ENCODE measurements at regions not wholly inside any gene's neighbourhood (a gene's known extent, or its start where the extent isn't known, plus 50 kb on each side); places are given as distances from the start of the nearest gene placed in this dataset.

GRCh38 chr18:30870466-30870865 is 172.1 kb downstream of the DSC3 start (continued):
- TF ChIP-seq, protein P1, sequence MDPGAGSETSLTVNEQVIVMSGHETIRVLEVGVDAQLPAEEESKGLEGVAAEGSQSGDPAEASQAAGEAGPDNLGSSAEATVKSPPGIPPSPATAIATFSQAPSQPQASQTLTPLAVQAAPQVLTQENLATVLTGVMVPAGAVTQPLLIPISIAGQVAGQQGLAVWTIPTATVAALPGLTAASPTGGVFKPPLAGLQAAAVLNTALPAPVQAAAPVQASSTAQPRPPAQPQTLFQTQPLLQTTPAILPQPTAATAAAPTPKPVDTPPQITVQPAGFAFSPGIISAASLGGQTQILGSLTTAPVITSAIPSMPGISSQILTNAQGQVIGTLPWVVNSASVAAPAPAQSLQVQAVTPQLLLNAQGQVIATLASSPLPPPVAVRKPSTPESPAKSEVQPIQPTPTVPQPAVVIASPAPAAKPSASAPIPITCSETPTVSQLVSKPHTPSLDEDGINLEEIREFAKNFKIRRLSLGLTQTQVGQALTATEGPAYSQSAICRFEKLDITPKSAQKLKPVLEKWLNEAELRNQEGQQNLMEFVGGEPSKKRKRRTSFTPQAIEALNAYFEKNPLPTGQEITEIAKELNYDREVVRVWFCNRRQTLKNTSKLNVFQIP (CRISPR knock-in tag; IDR thresholded peaks at IDR 0.05; ENCODE audit: borderline replicate concordance, low read depth), result no peak
- TF ChIP-seq ARNTL (CRISPR knock-in tag; IDR thresholded peaks at IDR 0.05; ENCODE audit: borderline replicate concordance, low read depth) (no peak), ESRRG (CRISPR knock-in tag; IDR thresholded peaks at IDR 0.05) (no peak), RARB (CRISPR knock-in tag; IDR thresholded peaks at IDR 0.05) (no peak)
- TF ChIP-seq, protein P2, sequence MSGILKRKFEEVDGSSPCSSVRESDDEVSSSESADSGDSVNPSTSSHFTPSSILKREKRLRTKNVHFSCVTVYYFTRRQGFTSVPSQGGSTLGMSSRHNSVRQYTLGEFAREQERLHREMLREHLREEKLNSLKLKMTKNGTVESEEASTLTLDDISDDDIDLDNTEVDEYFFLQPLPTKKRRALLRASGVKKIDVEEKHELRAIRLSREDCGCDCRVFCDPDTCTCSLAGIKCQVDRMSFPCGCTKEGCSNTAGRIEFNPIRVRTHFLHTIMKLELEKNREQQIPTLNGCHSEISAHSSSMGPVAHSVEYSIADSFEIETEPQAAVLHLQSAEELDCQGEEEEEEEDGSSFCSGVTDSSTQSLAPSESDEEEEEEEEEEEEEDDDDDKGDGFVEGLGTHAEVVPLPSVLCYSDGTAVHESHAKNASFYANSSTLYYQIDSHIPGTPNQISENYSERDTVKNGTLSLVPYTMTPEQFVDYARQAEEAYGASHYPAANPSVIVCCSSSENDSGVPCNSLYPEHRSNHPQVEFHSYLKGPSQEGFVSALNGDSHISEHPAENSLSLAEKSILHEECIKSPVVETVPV (CRISPR knock-in tag; IDR thresholded peaks at IDR 0.05), result no peak

- ATAC-seq, result no peak
- TF ChIP-seq ZNF8 (CRISPR knock-in tag; IDR thresholded peaks at IDR 0.05) (no peak), PPARA (CRISPR knock-in tag; IDR thresholded peaks at IDR 0.05; ENCODE audit: borderline replicate concordance) (no peak), CSDC2 (CRISPR knock-in tag; IDR thresholded peaks at IDR 0.05) (no peak), ZFP30 (CRISPR knock-in tag; IDR thresholded peaks at IDR 0.05) (no peak), ZC3H10 (CRISPR knock-in tag; IDR thresholded peaks at IDR 0.05) (no peak), ZNF565 (CRISPR knock-in tag; conservative IDR thresholded peaks at IDR 0.05; ENCODE audit: low read depth) (no peak), TSHZ2 (CRISPR knock-in tag; IDR thresholded peaks at IDR 0.05) (no peak), ZNF70 (CRISPR knock-in tag; IDR thresholded peaks at IDR 0.05) (no peak), OSR1 (CRISPR knock-in tag; IDR thresholded peaks at IDR 0.05) (no peak), TOX (CRISPR knock-in tag; IDR thresholded peaks at IDR 0.05; ENCODE audit: borderline replicate concordance) (no peak), RARB (CRISPR knock-in tag; IDR thresholded peaks at IDR 0.05) (no peak)
- TF ChIP-seq, protein P1 (CRISPR knock-in tag; IDR thresholded peaks at IDR 0.05; ENCODE audit: borderline replicate concordance, low read depth), result no peak
- TF ChIP-seq, protein P2 (CRISPR knock-in tag; IDR thresholded peaks at IDR 0.05), result no peak
These were observed 179.6 kb downstream of the DSC3 start for GRCh38 chr18:30862900-30863299.

DNA sequence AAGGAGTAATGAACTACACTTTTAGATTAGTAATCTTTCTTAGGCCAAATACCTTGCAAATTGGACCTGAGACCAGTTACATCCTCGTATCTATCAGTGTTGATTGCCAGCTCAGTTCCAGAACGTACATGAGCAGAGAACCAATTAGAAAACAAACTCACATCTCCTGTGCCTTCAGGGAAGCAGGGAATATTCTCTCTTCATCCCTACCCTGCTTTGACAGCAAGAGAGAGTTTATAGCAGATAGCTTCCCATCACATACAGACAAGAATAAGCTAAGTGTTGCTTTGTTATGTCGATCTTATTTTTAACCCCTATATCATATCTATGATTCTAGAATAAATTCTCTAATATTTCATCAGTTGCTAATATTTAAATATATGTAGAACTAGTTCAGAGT is 181.8 kb downstream of the DSC3 start:
- TF ChIP-seq ZNF565 (CRISPR knock-in tag; conservative IDR thresholded peaks at IDR 0.05; ENCODE audit: low read depth) (no peak), ZNF70 (CRISPR knock-in tag; IDR thresholded peaks at IDR 0.05) (no peak), ESRRG (CRISPR knock-in tag; IDR thresholded peaks at IDR 0.05) (no peak), CSDC2 (CRISPR knock-in tag; IDR thresholded peaks at IDR 0.05) (no peak), ZC3H10 (CRISPR knock-in tag; IDR thresholded peaks at IDR 0.05) (no peak), ISL1 (CRISPR knock-in tag; IDR thresholded peaks at IDR 0.05) (no peak), TOX (CRISPR knock-in tag; IDR thresholded peaks at IDR 0.05; ENCODE audit: borderline replicate concordance) (no peak), PPARA (CRISPR knock-in tag; IDR thresholded peaks at IDR 0.05; ENCODE audit: borderline replicate concordance) (no peak), TCF4 (CRISPR knock-in tag; IDR thresholded peaks at IDR 0.05; ENCODE audit: borderline replicate concordance) (no peak)
- ATAC-seq, result no peak

DNA sequence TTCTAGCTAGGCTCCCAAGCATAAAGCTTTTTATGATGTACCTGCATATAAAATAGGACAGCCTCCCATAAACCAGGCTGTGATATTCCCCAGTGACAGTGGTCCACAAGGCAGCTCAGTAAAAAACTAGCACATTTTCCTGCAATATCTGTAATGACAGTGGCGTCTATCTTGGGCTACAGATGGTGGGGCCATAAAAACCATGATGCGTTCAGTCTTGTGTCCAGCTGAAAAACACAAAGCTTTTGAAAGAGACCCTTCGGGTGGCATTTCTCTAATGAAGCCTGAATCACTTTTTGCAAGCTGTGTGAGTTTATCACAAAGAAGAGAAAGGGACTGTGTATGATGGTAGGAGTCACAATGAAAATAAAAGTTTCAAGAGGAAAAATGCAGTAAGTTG is 183.5 kb downstream of the DSC3 start:
- ATAC-seq, result no peak
- no peak for TF ChIP-seq ZNF8 (CRISPR knock-in tag; IDR thresholded peaks at IDR 0.05)
- no peak for TF ChIP-seq TCF4 (CRISPR knock-in tag; IDR thresholded peaks at IDR 0.05; ENCODE audit: borderline replicate concordance)
- TF ChIP-seq ZC3H10 (CRISPR knock-in tag; IDR thresholded peaks at IDR 0.05), result no peak
- TF ChIP-seq CSDC2 (CRISPR knock-in tag; IDR thresholded peaks at IDR 0.05), result no peak
- TF ChIP-seq, protein P1 (CRISPR knock-in tag; IDR thresholded peaks at IDR 0.05; ENCODE audit: borderline replicate concordance, low read depth), result no peak
- TF ChIP-seq, protein P2 (CRISPR knock-in tag; IDR thresholded peaks at IDR 0.05), result no peak
- no peak for TF ChIP-seq ZFP30 (CRISPR knock-in tag; IDR thresholded peaks at IDR 0.05)

Data from SK-N-SH treated with all-trans-retinoic acid at 6 μM for 48 hours (cell line).